22Rv1 (cell line): ENCODE measurements at regions not wholly inside any gene's neighbourhood (a gene's known extent, or its start where the extent isn't known, plus 50 kb on each side); places are given as distances from the start of the nearest gene placed in this dataset.
"Not testable (repeated sequence)": the region's sequence is repeated elsewhere in the genome, so short reads cannot be mapped to it uniquely, and the experiment has no call there.

ENCODE experiments used
- ZFX ChIP-seq: fragments of 450-650 bp; IDR thresholded peaks from 2 replicates; pipeline ENCODE4 v1.6.1; 2017; ENCODE audit warnings: antibody characterized with exemption, borderline replicate concordance
- TF ChIP-seq, protein P1 (sequence below): fragments of 450-650 bp; IDR thresholded peaks from 2 replicates; pipeline ENCODE4 v1.5.1; 2017; ENCODE audit warnings: mild to moderate bottlenecking

DNA sequence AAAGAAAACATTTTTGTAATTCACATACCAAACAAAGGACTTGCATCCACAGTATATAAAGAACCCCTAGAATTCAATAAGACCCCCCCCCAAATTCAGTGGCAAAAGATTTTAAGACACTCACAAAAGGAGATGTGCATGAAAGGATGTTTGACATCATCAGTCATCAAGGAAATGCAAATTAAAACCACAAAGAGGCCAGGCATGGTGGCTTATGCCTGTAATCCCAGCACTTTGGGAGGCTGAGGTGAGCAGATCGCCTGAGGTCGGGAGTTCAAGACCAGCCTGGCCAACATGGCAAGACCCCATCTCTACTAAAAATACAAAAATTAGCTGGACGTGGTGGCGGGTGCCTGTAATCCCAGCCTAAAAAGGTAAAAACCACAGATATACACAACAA is 61.3 kb downstream of the AIPL1 start:
- TF ChIP-seq, protein P1, sequence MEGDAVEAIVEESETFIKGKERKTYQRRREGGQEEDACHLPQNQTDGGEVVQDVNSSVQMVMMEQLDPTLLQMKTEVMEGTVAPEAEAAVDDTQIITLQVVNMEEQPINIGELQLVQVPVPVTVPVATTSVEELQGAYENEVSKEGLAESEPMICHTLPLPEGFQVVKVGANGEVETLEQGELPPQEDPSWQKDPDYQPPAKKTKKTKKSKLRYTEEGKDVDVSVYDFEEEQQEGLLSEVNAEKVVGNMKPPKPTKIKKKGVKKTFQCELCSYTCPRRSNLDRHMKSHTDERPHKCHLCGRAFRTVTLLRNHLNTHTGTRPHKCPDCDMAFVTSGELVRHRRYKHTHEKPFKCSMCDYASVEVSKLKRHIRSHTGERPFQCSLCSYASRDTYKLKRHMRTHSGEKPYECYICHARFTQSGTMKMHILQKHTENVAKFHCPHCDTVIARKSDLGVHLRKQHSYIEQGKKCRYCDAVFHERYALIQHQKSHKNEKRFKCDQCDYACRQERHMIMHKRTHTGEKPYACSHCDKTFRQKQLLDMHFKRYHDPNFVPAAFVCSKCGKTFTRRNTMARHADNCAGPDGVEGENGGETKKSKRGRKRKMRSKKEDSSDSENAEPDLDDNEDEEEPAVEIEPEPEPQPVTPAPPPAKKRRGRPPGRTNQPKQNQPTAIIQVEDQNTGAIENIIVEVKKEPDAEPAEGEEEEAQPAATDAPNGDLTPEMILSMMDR: not testable (repeated sequence)
- TF ChIP-seq ZFX: not testable (repeated sequence)
